Activated CD8-positive, alpha-beta memory T cell treated with anti-CD3 and anti-CD28 coated beads for 48 hours (primary cell): ENCODE measurements at regions not wholly inside any gene's neighbourhood (a gene's known extent, or its start where the extent isn't known, plus 50 kb on each side); places are given as distances from the start of the nearest gene placed in this dataset.
"Not testable (repeated sequence)": the region's sequence is repeated elsewhere in the genome, so short reads cannot be mapped to it uniquely, and the experiment has no call there.

Experiments
- DNase-seq, 3 experiments: peaks; one replicate each; pipeline ENCODE4 v3.0.0-alpha.2; 2020; ENCODE audit warnings: low read depth in 2 of 3, low spot score in 2 of 3

DNA sequence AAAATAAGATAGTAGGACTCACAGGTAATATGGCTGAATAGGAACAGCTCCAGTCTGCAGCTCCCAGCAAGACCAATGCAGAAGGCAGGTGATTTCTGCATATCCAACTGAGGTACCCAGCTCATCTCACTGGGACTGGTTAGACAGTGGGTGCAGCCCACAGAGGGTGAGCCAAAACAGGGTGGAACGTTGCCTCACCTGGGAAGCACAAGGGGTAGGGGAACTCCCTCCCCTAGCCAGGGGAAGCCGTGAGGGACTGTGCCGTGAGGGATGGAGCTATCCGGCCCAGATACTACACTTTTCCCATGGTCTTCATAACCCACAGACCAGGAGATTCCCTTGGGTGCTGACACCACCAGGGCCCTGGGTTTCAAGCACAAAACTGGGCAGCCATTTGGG, 114.8 kb upstream of the GNAI1 start:
- not testable (repeated sequence) for DNase-seq

DNA sequence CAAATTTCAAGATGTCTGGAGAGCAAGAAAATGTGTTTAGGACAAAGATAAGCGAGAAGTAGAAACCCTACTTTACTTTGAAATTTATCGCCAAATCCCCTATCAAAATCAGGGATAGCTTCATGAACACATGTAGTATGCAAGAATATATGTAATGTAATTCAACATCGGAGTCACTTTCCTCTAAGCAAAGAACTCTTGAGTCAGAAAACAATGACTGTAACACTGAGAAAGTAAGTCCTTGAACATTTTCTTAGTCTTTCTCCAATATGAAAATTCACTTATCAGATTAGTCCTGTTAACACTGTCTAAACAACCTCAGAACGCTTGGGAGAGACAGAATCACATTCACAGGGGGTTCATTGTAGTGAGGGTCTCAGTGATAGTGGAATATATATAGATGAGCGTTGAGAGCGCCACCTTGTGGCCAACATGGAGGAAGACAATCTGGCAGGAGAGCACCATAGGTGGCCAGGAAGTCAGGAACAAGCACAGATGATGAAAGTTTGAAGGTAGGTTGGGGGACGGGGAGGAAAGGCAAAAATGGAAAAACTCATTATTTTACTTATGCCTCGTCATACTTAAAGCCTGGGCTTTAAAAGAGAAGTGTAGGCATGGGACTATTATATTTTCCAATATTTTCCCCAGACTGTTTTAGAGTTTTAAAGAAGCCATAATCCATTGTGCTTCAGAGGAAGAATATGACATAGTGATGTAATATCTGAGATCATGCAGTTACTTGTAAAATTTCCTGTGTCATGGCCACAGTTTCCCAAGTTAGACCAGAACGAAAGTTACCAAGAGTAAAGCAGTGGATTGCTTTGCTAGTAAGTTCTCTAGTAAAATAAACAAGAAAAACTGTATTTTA, 115.5 kb upstream of the GNAI1 start:
- DNase-seq: peak in 1 of 3 experiments; percentile 6

DNA sequence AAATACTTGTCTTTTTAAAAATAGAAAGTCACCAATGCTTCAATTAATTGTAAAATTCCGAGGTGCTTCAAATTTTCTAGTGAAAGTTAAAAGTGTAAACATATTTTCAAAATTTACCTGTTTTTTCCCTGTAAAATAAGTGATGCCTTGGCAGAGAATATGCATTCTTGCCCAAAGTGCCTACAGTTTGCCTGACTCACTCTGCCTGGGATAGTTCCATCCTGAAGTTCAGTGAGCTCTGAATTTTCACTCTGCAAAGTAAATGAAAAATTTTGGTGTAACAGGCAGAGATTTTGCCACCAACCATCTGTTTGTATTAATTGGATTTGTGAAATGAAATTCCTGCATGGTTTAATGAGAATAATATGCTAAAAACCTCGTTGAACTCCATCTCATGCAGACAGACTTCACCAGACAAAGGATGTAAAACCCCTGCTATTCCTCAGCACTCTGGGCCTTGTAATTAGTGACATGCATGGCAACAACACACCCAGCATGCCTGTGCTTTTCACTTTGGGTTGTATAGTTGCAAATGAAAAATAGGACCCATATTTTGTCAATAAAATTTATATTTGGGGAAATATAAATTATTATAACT, 117.4 kb upstream of the GNAI1 start:
- no peak for DNase-seq

DNA sequence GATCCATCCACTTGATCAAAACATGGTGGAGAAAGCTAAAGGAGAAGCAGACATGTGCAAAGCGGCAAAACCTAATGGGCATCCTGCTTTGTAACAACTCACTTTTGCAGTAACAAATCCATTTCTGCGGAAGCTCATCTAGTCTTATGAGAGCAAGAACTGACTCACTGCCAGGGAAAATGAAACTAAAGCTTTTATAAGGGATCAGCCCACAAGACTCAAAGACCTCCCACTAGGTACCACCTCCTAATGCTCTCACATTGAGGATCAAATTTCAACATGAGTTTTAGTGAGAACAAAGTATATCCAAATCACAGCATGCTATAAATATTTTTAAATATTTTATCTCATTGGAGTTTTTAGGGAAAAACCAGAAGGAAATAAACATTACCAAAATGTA, 120.1 kb upstream of the GNAI1 start:
- DNase-seq: no peak

DNA sequence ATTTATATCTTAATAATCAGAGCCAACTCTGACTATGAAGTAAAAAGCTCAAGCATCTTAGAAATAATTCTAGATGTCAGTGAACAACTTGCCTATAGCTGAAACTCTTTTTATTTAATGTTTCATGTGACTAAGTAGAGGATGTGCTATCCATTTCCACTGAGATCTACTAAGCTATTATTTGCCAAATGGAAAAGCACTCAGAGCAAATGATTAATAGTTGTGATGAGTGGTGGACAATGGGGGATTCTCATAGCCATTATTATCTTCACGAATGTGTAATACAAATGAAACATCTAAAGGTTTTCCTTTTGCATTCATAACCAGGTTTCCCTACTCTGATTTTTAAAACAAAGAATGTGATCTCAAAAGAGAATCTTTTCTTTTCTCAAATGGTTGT, 126.6 kb upstream of the GNAI1 start:
- DNase-seq: no peak

DNA sequence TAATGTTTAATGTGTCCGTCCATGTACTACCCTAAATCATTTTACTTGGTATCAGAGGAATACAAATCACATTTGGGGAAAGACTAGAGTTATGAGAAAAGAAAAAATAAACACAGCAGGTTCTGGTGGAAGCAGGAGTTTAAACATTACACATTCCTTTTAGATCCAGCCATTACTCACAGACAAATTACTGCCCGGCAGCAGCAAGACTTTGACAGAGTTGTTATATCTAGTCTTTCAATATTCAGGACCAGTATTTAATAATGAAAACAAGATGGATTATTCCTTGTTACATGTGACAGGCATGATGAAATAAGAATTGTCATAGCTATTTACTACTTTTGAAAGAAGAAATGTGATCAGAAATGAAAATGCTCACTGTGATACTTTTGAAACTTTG, 131.8 kb upstream of the GNAI1 start:
- DNase-seq: no peak

DNA sequence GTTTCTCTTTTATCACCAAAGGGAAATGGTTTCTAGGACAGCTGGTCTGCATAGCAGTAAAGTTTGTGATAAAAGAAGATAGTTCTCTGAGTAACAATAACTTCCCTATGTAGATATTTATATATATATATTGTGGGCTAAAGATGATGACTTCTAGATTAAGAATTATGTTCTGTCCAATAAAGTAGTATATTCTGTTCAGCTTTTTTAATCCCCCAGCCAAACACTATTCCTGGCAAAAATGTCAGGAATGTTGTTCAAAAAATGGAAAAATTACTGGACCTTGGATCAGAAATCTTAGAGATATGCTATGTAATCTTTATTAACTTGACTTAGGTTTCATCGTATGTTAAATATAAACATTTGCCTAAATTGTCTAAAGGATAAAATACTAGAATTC, 136.3 kb upstream of the GNAI1 start:
- DNase-seq: no peak

DNA sequence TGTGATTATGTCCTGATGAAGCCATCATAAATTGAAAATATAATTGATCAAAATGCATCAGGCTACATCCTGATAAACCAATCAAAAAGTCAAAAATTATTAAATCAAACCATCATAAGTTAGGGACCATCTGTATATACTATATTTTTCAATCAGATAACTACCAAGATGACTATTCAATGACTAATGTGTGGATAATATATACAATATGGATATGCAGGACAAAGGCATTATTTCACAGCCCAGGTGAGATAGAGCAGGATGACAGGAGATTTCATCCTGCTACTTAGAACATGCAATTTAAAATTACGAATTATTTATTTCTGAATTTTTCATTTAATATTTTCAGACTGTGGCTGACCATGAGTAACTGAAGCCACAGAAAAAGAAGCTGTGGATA, 137.3 kb upstream of the GNAI1 start:
- DNase-seq: no peak

DNA sequence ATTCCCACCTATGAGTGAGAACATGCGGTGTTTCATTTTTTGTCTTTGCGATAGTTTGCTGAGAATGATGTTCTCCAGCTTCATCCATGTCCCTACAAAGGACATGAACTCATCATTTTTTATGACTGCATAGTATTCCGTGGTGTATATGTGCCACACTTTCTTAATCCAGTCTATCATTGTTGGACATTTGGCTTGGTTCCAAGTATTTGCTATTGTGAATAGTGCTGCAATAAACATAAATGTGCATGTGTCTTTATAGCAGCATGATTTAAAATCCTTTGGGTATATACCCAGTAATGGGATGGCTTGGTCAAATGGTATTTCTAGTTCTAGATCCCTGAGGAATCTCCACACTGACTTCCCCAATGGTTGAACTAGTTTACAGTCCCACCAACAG, 138.9 kb upstream of the GNAI1 start:
- DNase-seq: not testable (repeated sequence)

DNA sequence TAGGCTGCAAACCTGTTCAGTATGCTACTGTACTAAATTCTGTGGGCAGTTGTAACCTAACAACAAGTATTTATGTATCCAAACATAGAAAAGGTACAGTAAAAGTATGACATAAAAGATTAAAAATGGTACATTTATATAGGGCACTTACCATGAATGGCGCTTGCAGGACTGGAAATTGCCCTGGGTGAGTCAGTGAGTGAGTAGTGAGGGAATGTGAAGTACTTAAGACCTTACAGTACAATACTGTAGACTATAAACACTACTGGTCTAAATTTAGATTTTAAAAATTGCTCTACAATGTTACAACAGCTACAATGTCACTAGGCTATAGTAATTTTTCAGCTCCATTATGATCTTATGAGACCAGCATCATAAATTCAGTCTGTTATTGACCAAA, 146.0 kb upstream of the GNAI1 start:
- DNase-seq: no peak

DNA sequence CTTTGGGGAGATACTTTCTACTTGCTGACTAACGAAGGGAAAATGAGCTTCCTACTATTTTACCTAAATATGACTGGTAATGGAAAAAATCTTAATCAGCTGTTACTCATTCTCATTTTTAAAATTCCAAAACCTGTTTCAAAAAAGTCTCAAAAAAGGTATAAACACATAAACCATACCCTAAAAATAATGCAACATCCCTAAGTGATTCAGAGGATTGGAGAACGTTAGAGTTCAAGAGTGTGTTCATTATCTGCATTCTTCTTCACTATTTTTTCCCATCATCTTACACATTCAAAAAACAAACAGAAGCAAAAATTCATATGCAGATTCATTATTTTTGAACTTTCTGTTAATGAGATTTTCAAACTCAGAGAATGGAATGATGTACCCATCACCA, 150.4 kb upstream of the GNAI1 start:
- no peak for DNase-seq

DNA sequence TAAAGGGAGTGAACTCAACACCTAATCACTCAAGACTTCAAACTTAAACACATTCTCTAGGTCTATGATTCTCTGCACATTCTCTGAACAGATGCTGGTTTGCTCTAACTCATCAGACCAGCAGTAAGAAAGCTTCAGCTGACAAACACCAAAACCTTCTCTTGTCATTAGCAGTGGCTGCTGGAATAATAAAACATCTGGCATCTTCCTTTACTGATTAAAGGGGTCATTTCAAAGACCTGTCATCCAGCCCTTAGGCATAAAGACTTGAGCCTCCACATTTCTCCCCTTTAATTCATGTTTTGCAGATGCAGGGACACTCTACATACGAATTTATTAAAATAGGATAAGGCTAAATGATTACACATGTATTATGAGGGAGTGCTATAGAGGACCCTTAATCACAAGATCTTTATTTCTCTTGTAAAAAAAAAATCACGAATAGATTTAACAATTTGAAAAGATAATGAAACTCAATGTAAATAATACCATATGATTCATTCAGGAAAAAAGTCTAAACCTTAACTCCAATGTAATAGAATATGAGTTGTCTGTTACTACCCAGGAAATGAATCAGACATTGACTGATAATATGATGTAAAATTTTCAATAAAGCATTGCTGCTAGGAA, 152.4 kb upstream of the GNAI1 start:
- no peak for DNase-seq

DNA sequence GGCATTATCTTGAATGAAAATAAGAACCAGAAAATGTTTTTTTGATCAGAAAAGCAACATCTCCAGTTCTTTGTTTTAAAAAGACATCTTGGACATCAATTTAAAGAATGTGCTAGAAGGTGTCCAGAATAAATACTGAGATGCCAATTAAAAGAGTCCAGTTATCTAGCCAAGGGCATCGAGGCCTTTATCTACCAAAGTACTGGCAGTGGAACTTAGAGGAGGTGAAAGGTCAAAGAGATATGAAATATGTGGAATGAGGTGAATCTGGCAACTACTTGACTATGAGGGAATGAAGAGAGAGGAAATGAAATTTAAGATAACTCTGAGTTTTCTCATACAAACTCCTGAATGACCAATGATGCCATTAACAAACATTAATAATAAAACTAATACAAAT, 154.3 kb upstream of the GNAI1 start:
- DNase-seq: no peak

DNA sequence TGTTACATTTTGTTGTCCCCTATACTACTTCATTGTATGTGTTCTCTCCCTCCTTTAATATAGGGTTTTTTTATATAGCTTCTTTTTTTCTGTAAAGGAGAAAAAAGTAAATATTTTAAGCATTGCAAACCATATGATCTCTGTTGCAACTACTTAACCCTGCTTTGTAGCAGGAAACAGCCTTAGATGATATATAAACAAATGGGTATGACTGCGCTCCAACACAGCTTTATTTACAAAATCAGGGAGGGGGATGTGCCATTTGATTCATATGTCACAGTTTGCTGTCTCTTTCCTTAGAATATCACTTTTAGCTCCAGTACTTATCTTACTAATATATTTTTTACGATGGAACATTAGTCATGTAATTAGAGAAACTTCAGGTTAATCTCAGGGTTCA, 155.2 kb upstream of the GNAI1 start:
- no peak for DNase-seq

DNA sequence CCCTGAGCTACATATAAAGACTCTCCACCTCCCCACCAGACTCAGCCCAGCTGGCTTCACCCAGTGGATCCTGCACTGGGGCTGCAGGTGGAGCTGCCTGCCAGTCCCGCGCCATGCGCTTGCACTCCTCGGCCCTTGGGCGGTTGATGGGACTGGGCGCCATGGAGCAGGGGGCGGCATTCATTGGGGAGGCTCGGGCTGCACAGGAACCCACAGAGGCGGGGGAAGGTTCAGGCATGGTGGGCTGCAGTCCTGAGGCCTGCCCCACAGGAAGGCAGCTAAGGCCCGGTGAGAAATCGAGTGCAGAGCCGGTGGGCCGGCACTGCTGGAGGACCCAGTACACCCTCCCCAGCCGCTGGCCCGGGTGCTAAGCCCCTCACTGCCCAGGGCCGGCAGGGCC, 157.2 kb upstream of the GNAI1 start:
- DNase-seq: no peak

DNA sequence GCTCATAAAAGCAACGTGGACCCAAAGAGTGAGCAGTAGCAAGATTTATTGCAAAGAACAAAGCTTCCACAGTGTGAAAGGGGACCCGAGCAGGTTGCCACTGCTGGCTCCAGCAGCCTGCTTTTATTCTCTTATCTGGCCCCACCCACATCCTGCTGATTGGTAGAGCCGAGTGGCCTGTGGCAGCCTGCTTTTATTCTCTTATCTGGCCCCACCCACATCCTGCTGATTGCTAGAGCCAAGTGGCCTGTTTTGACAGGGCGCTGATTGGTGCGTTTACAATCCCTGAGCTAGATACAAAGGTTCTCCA, 158.0 kb upstream of the GNAI1 start:
- not testable (repeated sequence) for DNase-seq

DNA sequence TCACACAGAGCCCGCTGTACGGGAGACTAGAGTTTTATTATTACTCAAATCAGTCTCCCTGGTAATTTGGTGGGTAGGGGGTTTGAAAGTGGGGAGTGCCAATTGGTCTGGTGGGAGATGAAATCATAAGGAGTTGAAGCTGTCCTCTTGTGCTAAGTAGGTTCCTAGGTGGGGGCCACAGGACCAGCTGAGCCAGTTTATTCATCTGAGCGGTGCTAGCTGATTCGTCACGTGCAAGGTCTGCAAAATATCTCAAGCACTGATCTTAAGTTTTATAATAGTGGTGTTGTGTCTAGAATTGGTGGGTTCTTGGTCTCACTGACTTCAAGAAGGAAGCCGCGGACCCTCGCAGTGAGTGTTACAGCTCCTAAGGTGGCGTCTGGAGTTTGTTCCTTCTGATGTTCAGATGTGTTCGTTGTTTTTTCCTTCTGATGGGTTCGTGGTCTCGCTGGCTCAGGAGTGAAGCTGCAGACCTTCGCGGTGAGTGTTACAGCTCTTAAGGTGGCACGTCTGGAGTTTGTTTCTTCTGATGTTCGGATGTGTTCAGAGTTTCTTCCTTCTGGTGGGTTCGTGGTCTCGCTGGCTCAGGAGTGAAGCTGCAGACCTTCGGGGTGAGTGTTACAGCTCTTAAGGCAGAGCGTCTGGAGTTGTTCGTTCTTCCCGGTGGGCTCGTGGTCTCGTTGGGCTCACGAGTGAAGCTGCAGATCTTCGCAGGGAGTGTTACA, 158.5 kb upstream of the GNAI1 start:
- not testable (repeated sequence) for DNase-seq

DNA sequence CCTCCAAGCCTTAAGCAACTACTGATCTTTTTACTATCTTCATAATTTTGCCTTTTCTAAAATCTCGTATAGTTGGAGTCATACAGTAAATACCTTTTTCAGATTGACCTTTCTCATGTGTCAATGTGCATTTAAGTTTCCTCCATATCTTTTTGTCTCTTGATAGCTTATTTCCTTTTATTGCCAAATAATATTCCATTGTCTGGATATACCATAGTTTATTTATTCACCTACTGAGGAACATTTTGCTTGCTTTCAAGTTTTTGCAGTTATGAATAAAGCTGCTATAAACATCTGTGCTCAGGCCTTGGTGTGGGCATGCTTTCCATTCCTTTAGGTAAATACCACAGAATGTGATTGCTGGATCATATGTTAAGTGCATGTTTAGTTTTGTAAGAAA, 161.2 kb upstream of the GNAI1 start:
- DNase-seq: no peak

DNA sequence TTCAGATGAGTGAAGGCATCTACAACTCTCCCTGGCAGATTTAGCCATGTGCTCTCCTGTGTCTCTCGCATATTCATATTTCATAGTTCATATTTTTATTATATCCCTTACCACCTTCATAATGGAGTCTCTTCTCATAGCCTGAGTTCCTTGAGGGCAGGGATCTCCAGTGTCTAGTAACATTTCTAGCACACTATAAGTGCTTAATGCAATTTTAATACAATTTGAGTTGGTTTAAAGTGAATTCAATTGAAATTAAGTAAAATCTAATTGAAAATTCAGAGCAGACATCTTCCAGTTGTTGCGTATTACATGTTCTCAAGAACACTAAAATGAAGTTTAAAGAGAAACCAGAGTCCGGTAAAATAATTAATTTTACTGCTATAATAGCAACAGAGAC, 163.6 kb upstream of the GNAI1 start:
- DNase-seq: no peak

DNA sequence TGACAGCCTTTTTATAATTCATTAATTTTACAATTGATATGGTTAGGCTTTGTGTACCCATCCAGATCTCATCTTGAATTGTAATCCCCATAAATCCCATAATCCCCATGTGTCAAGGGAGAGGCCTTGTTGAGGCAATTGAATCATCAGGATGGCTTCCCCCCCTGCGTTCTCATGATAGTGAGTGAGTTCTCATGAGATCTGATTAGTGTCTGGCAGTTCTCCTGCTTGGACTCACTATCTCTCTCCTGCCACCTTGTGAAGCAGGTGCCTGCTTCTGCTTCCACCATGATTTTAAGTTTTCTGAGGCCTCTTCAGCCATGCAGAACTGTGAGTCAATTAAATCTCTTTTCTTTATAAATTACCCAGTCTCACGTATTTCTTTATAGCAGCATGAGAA, 165.7 kb upstream of the GNAI1 start:
- DNase-seq: no peak

DNA sequence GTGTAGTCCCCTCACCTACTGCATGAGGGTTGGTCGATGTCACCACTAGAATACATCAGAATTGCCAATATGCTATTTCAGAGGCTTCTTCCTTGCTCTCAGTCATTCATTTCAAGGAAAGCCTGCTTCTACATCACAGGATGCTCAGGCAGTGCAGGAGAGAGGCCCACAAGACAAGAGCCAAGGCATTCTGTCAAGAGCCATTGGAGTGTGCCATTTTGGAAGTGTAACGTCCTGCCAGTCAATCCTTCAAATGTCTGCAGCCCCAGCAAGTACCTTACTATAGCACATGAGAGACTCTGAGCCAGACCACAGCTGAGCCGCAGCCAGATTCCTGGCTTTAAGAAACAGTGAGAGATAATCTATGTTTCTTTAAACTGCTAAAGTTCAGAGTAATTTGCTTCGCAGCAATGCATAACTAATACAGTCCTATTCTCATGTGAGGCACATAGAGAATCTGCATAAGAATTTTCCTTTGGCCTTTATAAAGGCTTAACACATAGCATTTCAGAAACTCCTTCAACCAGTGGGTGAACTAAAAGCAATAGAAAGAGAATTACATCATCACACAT, 166.5 kb upstream of the GNAI1 start:
- no peak for DNase-seq

DNA sequence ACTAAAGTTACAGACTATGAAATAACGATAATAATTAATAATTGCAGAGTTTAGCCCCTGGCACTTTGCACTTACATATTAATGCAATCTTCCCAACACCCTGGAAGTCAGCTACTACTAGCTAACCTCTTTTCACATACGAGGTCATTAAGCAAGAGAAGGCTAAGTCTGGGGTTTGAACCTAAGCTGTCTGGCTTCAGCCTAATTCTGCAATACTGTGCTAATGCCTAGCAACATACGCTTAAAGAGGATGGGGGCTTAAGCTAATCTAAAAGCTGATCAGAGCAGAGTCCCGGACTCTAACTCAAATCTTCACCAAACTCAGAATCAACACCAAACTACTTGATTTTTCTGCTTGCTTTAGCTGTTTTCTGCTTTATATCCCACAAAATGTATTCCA, 168.7 kb upstream of the GNAI1 start:
- no peak for DNase-seq
